Activated T-helper 2 cell treated with anti-CD3 and anti-CD28 coated beads, Interferon-gamma antibody, Interleukin-2, Interleukin-4, amounts not matched to agents 10 μg/mL and 5 μg/mL and 100 μg/mL, durations not matched to agents 14 hours and 24 hours and 36 hours (primary cell): ENCODE measurements at regions not wholly inside any gene's neighbourhood (a gene's known extent, or its start where the extent isn't known, plus 50 kb on each side); places are given as distances from the start of the nearest gene placed in this dataset.

Experiments
- DNase-seq: peaks from one replicate; pipeline ENCODE4 v3.0.0; 2021; ENCODE audit warnings: low spot score
- H3K27ac Mint-ChIP-seq: one replicate; pipeline ENCODE4 v1.8.0; 2021; ENCODE audit warnings: mixed read lengths
- H3K27me3 Mint-ChIP-seq: one replicate; pipeline ENCODE4 v1.8.0; 2021; ENCODE audit warnings: low read depth, mixed read lengths
- H3K36me3 Mint-ChIP-seq: one replicate; pipeline ENCODE4 v1.8.0; 2021; ENCODE audit warnings: low read depth, mixed read lengths
- H3K4me1 Mint-ChIP-seq: one replicate; pipeline ENCODE4 v1.8.0; 2021; ENCODE audit warnings: low read depth, mixed read lengths
- H3K4me3 Mint-ChIP-seq: one replicate; pipeline ENCODE4 v1.8.0; 2021; ENCODE audit warnings: low read depth, mild to moderate bottlenecking, moderate library complexity, mixed read lengths
- H3K9me3 Mint-ChIP-seq: one replicate; pipeline ENCODE4 v1.8.0; 2021; ENCODE audit warnings: mixed read lengths
- intact Hi-C: fragments of 100-400 bp; cut with micrococcal nuclease; formaldehyde crosslinking; loops from one replicate; pipeline ENCODE4 v1.15.1; 2023

DNA sequence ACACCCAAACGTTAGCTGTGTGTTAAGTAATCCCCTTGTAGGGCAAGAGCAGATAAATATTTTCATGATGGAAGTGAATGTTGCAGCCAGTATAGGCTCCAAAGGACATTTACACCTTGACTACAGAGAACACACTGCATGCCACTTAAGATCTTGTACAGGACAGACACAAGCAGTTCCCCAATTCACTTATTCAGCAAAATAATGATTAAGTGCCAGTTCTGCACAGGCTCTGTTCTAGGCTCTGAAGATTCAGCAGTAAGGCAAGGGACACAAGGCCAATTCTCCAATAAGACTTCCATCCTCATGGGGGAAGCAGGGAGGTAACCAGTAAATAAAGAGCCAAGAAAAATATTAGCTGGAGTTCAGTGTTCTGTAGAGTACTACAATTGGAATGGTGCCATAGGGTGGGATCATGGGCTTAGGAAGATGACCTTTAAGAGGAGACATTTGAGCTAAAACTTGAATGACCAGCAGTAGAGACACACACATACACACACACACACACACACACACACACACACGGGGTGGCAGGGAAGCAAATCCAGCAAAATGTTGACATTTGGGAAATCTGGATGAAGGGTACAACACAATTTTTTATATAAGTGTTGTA is 199.9 kb upstream of the JUN start:
- no peaks in the 10 kb centered on the region for H3K36me3 Mint-ChIP-seq
- no peak overlapping the region for H3K4me3 Mint-ChIP-seq
- H3K27ac Mint-ChIP-seq = no peak overlapping the region
- peaks cover 32% of the 10 kb centered on the region for H3K4me1 Mint-ChIP-seq
- H3K27me3 Mint-ChIP-seq = no peaks in the 10 kb centered on the region
- H3K9me3 Mint-ChIP-seq = no peaks in the 10 kb centered on the region
- intact Hi-C loops = no loop called here
- DNase-seq = no peak

DNA sequence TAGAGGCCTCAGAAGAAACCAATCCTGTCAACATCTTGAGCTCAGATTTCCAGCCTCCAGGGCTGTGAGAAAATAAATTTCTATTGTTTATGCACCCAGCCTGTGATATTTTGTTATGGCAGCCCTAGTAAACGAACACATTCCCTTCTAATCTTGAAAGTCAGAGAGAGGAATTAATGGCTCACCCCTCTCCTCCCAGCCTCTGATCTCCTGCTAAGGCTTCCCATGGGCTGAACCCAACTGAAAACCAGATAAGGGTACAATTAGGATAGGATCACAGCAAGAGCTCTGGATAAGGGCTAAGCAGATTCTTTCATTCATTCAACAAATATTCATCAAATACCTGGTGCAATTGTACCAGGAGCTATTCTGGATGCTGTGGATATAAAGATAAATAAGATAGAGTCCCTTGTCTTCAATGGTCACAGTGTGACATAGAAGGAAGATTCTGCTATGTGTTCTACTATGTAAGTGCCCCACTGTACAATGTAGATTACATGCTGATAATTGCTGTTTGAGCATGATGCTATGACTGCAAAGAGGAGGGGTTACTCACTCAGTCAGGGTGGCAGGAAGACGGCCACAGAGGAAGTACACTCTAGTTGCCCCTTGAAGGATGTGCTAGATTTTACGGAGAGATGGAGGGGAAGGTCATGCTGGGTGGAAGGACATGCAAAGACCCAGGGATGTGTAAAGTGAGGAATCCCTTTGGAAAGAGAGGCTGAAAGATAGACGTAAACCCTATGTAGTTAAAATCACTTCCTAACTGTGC is 203.3 kb upstream of the JUN start:
- Mint-ChIP-seq H3K4me1 (peaks cover 24% of the 10 kb centered on the region), H3K27me3 (no peaks in the 10 kb centered on the region), H3K27ac (peak overlapping the region; percentile 7), H3K4me3 (no peak overlapping the region), H3K9me3 (no peaks in the 10 kb centered on the region), H3K36me3 (no peaks in the 10 kb centered on the region)
- intact Hi-C loops = no loop called here
- DNase-seq = no peak

DNA sequence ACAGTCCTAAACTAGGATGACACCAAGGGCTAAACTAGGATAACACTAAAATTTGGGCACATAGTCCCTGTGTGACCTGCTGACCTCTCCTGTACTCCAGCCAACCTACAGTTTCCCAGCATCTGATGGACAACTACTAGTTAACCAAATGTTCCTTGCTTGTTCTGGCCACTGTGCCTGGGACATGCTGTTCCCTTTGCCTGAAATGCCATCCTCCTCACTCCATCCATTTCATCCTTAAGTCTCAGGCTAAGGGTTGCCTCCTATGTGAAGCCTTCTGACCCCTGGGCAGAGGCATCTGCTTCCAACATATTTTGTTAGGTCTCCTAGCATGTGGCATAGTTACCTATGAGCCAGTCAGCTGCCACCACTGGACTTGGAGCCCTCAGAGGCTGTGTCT is 204.9 kb upstream of the JUN start:
- intact Hi-C loops = no loop called here
- Mint-ChIP-seq H3K27me3 (no peaks in the 10 kb centered on the region), H3K4me1 (peaks cover 25% of the 10 kb centered on the region), H3K27ac (no peak overlapping the region), H3K9me3 (no peaks in the 10 kb centered on the region), H3K4me3 (no peak overlapping the region), H3K36me3 (no peaks in the 10 kb centered on the region)
- no peak for DNase-seq

GRCh38 chr1:58989845-58990244 is 206.0 kb upstream of the JUN start:
- H3K9me3 Mint-ChIP-seq = no peaks in the 10 kb centered on the region
- no peak overlapping the region for H3K4me3 Mint-ChIP-seq
- H3K27ac Mint-ChIP-seq = no peak overlapping the region
- no peak for DNase-seq
- no peaks in the 10 kb centered on the region for H3K27me3 Mint-ChIP-seq
- H3K4me1 Mint-ChIP-seq = peaks cover 24% of the 10 kb centered on the region
- intact Hi-C loops = no loop called here
- H3K36me3 Mint-ChIP-seq = no peaks in the 10 kb centered on the region

DNA sequence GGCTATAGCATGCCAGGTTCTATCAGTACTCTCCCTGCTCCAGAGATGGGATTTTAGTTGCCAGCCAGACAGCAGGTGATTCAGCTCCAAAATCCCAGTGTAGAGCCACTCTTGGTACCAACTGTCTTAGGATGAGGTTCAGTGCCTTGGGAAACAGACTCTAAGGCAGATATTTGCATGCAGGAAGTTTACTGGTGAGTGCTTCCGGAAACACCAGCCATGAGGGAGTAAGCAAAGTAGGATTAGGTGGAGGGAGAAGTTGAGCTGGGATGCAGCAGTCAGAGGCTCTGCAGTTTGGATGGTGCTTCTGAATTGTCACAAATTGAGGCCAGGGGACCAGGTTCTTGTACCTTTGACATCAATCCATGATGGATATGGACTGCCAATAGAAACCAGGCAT is 207.5 kb upstream of the JUN start:
- Mint-ChIP-seq H3K27me3 (no peaks in the 10 kb centered on the region), H3K4me3 (no peak overlapping the region), H3K27ac (no peak overlapping the region), H3K36me3 (no peaks in the 10 kb centered on the region), H3K9me3 (no peaks in the 10 kb centered on the region), H3K4me1 (peaks cover 31% of the 10 kb centered on the region)
- intact Hi-C loops = no loop called here
- DNase-seq = no peak

GRCh38 chr1:58992643-58993042 is 208.8 kb upstream of the JUN start:
- intact Hi-C loops = no loop called here

DNA sequence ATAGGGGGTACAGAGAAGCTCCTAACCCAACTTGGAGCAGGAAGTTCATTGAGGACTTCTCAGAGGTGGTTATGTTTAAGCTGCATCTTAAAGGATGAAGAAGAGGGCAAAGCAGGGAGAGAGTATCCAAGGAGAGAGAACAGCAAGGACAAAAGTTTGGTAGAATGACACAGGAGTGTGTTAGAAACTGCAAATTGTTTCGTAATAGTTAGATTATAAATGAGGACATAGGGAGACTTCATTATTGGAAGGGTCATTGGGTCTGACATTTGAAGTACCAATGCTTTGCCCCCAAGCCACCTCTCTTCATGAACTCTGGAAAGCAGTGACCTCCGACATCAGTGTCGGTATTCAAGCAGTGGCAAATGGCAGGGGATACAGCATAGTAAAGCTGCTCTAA is 209.6 kb upstream of the JUN start:
- Mint-ChIP-seq H3K27ac (no peak overlapping the region), H3K4me1 (peaks cover 27% of the 10 kb centered on the region), H3K36me3 (no peaks in the 10 kb centered on the region), H3K9me3 (no peaks in the 10 kb centered on the region), H3K27me3 (no peaks in the 10 kb centered on the region), H3K4me3 (no peak overlapping the region)
- no peak for DNase-seq
- intact Hi-C loops = no loop called here

More at GRCh38 chr1:58992643-58993042, 208.8 kb upstream of the JUN start:
- peaks cover 32% of the 10 kb centered on the region for H3K4me1 Mint-ChIP-seq
- H3K36me3 Mint-ChIP-seq = no peaks in the 10 kb centered on the region
- H3K9me3 Mint-ChIP-seq = no peaks in the 10 kb centered on the region
- H3K27ac Mint-ChIP-seq = no peak overlapping the region
- H3K27me3 Mint-ChIP-seq = no peaks in the 10 kb centered on the region
- DNase-seq = no peak
- H3K4me3 Mint-ChIP-seq = no peak overlapping the region

DNA sequence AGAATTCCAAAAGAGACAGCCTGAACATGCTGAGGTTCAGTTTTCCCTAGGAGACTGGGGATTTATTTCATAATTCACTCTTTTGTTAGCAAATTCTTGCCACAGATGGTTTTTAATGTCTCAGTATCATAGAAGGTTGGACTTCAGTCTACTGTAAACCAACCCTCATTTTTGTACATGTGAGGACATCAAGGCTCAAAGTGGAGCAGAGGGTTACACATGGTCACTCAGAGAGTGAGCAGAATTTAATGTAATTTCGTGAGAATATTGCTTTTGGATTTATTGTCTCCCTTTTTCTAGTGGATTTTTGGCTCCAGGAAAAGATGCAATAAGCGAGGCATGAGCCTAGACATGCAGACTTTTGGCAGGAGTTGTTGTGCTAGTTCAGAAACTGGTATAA is 210.8 kb upstream of the JUN start:
- H3K4me1 Mint-ChIP-seq = peaks cover 33% of the 10 kb centered on the region
- H3K27me3 Mint-ChIP-seq = no peaks in the 10 kb centered on the region
- H3K27ac Mint-ChIP-seq = no peak overlapping the region
- H3K9me3 Mint-ChIP-seq = no peaks in the 10 kb centered on the region
- no peak for DNase-seq
- intact Hi-C loops = no loop called here
- H3K36me3 Mint-ChIP-seq = no peaks in the 10 kb centered on the region
- H3K4me3 Mint-ChIP-seq = no peak overlapping the region

GRCh38 chr1:58996341-58997059 is 212.7 kb upstream of the JUN start:
- H3K36me3 Mint-ChIP-seq = no peaks in the 10 kb centered on the region
- H3K4me3 Mint-ChIP-seq = no peak overlapping the region
- H3K27me3 Mint-ChIP-seq = no peaks in the 10 kb centered on the region
- peaks cover 33% of the 10 kb centered on the region for H3K4me1 Mint-ChIP-seq
- intact Hi-C loops = no loop called here
- H3K9me3 Mint-ChIP-seq = no peaks in the 10 kb centered on the region
- DNase-seq = no peak
- H3K27ac Mint-ChIP-seq = no peak overlapping the region

GRCh38 chr1:58997060-58997411 is 213.2 kb upstream of the JUN start:
- Mint-ChIP-seq H3K36me3 (no peaks in the 10 kb centered on the region), H3K27ac (no peak overlapping the region), H3K4me1 (peaks cover 33% of the 10 kb centered on the region), H3K9me3 (no peaks in the 10 kb centered on the region), H3K4me3 (no peak overlapping the region), H3K27me3 (no peaks in the 10 kb centered on the region)
- DNase-seq = no peak
- intact Hi-C loops = no loop called here

GRCh38 chr1:58997637-58998036 is 213.8 kb upstream of the JUN start:
- H3K36me3 Mint-ChIP-seq = no peaks in the 10 kb centered on the region
- no peak overlapping the region for H3K27ac Mint-ChIP-seq
- no peak overlapping the region for H3K4me3 Mint-ChIP-seq
- DNase-seq = no peak
- intact Hi-C loops = no loop called here
- H3K27me3 Mint-ChIP-seq = no peaks in the 10 kb centered on the region
- H3K4me1 Mint-ChIP-seq = peaks cover 33% of the 10 kb centered on the region
- H3K9me3 Mint-ChIP-seq = no peaks in the 10 kb centered on the region

DNA sequence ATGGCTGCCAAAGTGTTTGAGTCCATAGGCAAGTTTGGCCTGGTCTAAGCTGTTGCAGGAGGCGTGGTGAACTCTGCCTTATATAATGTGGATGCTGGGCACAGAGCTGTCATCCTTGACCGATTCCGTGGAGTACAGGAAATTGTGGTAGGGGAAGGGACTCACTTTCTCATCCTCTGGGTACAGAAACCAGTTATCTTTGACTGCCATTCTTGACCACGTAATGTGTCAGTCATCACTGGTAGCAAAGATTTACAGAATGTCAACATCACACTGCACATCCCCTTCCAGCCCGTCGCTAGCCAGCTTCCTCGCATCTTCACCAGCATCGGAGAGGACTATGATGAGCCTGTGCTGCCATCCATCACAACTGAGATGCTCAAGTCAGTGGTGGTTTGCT is 215.8 kb upstream of the JUN start:
- Mint-ChIP-seq H3K27me3 (no peaks in the 10 kb centered on the region), H3K36me3 (no peaks in the 10 kb centered on the region), H3K9me3 (no peaks in the 10 kb centered on the region), H3K4me1 (peaks cover 31% of the 10 kb centered on the region), H3K4me3 (no peak overlapping the region), H3K27ac (no peak overlapping the region)
- DNase-seq = no peak
- intact Hi-C loops = no loop called here

DNA sequence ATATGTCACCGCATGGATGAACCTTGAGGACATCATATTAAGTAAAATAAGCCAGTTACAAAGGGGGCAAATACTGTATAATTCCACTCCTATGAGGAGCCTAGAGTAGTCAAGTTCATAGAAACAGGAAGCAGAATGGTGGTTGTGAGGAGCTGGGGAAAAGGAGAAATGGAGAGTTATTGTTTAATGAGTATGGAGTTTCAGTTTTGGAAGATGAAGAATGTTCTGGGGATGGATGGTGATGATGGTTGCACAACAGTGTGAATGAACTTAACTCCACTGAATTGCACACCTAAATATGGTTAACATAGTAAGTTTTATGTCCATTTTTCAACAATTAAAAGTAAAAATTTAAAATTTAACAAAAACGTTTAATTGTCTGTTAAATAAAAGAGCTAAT is 220.9 kb upstream of the JUN start:
- H3K9me3 Mint-ChIP-seq = no peaks in the 10 kb centered on the region
- H3K4me3 Mint-ChIP-seq = no peak overlapping the region
- no peak overlapping the region for H3K27ac Mint-ChIP-seq

More for the DNA sequence above, 220.9 kb upstream of the JUN start:
- intact Hi-C loops = loop anchor here (1.0 to 5.0 kb wide), 6 partner anchors 16 to 428 kb away; partner anchors contain the start of gene JUN
- DNase-seq = no peak
- Mint-ChIP-seq H3K36me3 (no peaks in the 10 kb centered on the region), H3K4me1 (peaks cover 48% of the 10 kb centered on the region), H3K27me3 (no peaks in the 10 kb centered on the region)
